Ovary (tissue), 7 donors: ENCODE measurements at regions not wholly inside any gene's neighbourhood (a gene's known extent, or its start where the extent isn't known, plus 50 kb on each side); places are given as distances from the start of the nearest gene placed in this dataset.
A peak's percentile ranks its signal among the peaks of the same experiment; 100 is the strongest.

Experiments used
- DNase-seq, 5 donors: peaks; one replicate each; pipeline ENCODE4 v3.0.0-alpha.2; 2019 to 2020
- H3K27ac ChIP-seq, 2 donors: fragments of 200-600 bp; one replicate each; pipeline versions ENCODE4 v1.5.1 to v1.8.0; 2019 to 2022
- H3K27me3 ChIP-seq: fragments of 200-600 bp; one replicate; pipeline ENCODE4 v1.8.0; 2022
- H3K36me3 ChIP-seq: fragments of 200-600 bp; sonication (generic); one replicate; pipeline ENCODE4 v1.5.1; 2019
- H3K4me1 ChIP-seq: one replicate; pipeline ENCODE4 v1.8.1; 2013; ENCODE audit warnings: mild to moderate bottlenecking, moderate library complexity; ENCODE audit not compliant: insufficient read depth
- H3K4me3 ChIP-seq: fragments of 200-600 bp; sonication (generic); one replicate; pipeline ENCODE4 v1.5.1; 2017
- H3K9me3 ChIP-seq, 2 donors: fragments of 200-600 bp in 1 of 2; sonication (generic) in 1 of 2; one replicate each; pipeline versions ENCODE4 v1.5.1 to v1.8.1; 2013 to 2019; ENCODE audit warnings: mild to moderate bottlenecking in 1 of 2, moderate library complexity in 1 of 2
- EP300 ChIP-seq: sonication (generic); formaldehyde crosslinking; IDR thresholded peaks from one replicate; pipeline ENCODE4 v1.6.1; 2017; ENCODE audit warnings: antibody characterized with exemption
- POLR2A ChIP-seq: fragments of 450-650 bp; IDR thresholded peaks from one replicate; pipeline ENCODE4 v1.6.1; 2017; ENCODE audit warnings: antibody characterized with exemption, mild to moderate bottlenecking, moderate library complexity
- WGBS, 3 donors: extraction: QIAGEN DNeasy Blood & Tissue Kit in 1 of 3; methylation state at CpG; one replicate each; pipeline versions ENCODE4 v1.1.5 to v1.1.7; 2013 to 2017; 5-methylcytosine and 5-hydroxymethylcytosine counted together
- intact Hi-C, 4 donors: fragments of 100-400 bp; cut with DNase I; formaldehyde crosslinking; loops; one replicate each; pipeline versions ENCODE4 v1.11.0 to v1.15.1; 2022 to 2023
- TF ChIP-seq, protein P1 (sequence below), 3 donors: fragments of 450-650 bp in 2 of 3; fragments of 200-600 bp in 1 of 3; IDR thresholded peaks; one replicate each; pipeline versions ENCODE4 v1.5.1 to v1.8.0; 2016 to 2022; ENCODE audit warnings: antibody characterized with exemption in 3 of 3, mild to moderate bottlenecking in 1 of 3
- donor health status: DM: no; HTN: no; CAD: no; lungs with moderate emphysema.
- donor health status: DM: no; HTN: no; CAD: no.
- donor health status: Bipolar disorder and iron deficiency.
- donor health status: DM: no; HTN: no; CAD: no.
- donor health status: DM: yes; HTN: yes; CAD: no.

DNA sequence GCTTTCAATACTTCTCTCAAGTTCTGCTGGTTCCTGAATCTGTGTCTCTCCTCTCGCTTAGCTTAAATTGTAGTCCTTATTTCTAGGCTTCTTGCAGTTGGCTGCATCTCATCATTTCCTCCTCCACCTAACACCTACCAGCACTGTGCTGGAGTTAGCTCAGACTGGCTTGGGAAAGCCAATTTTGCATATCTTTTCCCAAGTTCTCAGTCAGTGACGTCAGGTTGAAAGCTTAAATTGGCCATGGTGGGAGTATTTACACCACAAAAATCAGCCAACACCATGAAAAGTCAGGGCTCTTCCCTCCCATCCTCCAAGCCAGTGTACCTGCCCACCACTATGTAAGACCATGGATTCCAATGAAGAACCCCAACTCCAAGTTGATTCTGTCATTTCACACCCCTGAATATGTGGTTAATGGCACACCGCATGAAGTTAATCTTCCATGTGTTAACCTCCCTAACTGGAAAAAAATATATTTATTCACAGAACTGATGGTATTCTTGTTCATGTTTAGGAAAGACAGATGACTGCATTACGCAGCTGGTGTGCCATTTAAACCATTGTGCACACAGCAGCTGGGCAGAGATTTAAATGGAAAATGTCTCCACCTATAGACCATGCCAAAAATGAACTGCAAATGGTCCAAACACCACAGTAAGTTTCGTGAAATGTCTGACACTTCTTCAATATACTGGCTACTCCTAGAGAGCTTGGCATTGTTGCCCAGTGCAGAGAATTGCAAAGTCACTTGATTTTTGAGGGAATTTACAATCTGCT is 274.1 kb upstream of the MAP3K7 start:
- peaks cover 5% of the 10 kb centered on the region for H3K4me1 ChIP-seq
- DNase-seq, result no peak
- H3K9me3 ChIP-seq, result no peaks in the 10 kb centered on the region
- H3K27me3 ChIP-seq, result no peaks in the 10 kb centered on the region
- H3K36me3 ChIP-seq, result no peaks in the 10 kb centered on the region
- H3K27ac ChIP-seq, result no peak overlapping the region
- intact Hi-C loops, result no loop called here
- WGBS, 3 donors, result 93 to 94% (median 94%) methylated on average over 5 of the region's 5 CpGs
- no peak overlapping the region for H3K4me3 ChIP-seq
- TF ChIP-seq, protein P1, sequence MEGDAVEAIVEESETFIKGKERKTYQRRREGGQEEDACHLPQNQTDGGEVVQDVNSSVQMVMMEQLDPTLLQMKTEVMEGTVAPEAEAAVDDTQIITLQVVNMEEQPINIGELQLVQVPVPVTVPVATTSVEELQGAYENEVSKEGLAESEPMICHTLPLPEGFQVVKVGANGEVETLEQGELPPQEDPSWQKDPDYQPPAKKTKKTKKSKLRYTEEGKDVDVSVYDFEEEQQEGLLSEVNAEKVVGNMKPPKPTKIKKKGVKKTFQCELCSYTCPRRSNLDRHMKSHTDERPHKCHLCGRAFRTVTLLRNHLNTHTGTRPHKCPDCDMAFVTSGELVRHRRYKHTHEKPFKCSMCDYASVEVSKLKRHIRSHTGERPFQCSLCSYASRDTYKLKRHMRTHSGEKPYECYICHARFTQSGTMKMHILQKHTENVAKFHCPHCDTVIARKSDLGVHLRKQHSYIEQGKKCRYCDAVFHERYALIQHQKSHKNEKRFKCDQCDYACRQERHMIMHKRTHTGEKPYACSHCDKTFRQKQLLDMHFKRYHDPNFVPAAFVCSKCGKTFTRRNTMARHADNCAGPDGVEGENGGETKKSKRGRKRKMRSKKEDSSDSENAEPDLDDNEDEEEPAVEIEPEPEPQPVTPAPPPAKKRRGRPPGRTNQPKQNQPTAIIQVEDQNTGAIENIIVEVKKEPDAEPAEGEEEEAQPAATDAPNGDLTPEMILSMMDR (IDR thresholded peaks at IDR 0.05), result no peak
- TF ChIP-seq EP300, result no peak
- no peak for TF ChIP-seq POLR2A

GRCh38 chr6:90859612-90860011 is 272.7 kb upstream of the MAP3K7 start:
- TF ChIP-seq POLR2A (no peak), EP300 (no peak)
- TF ChIP-seq, protein P1 (IDR thresholded peaks at IDR 0.05), result no peak
- no peak for DNase-seq
- intact Hi-C loops, result no loop called here
- Histone ChIP-seq H3K4me3 (no peak overlapping the region), H3K9me3 (no peaks in the 10 kb centered on the region), H3K27ac (no peak overlapping the region), H3K36me3 (no peaks in the 10 kb centered on the region), H3K4me1 (peaks cover 5% of the 10 kb centered on the region), H3K27me3 (no peaks in the 10 kb centered on the region)
- WGBS, 3 donors, result 43 to 70% (median 54%) methylated on average over 6 of the region's 6 CpGs

DNA sequence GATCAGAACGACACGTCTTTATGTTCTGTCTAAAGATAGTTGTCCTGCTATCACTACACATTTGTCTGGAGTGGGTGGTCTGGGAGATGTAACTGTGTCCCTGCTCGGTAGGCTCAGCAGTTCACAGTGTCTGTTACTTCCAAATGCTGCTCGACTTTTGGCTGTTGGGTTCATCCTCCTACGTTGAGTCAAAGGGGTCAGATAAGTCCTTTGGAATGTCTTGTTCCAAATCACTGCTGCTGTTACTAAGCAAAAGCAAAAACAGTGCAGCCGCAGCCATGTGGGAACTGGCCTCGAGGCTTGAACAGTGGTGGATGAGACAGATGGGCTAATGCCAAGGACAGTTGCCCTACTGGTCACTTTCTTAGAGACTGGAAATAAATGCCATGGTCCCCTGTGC is 272.2 kb upstream of the MAP3K7 start:
- WGBS, 3 donors, result 10 to 23% (median 13%) methylated on average over 7 of the region's 7 CpGs
- peaks cover 5% of the 10 kb centered on the region for H3K4me1 ChIP-seq
- intact Hi-C loops, result no loop called here
- no peaks in the 10 kb centered on the region for H3K27me3 ChIP-seq
- H3K9me3 ChIP-seq, result no peaks in the 10 kb centered on the region
- no peak overlapping the region for H3K4me3 ChIP-seq
- peak in 2 of 5 donors; percentile 12 to 38 for DNase-seq
- no peak overlapping the region for H3K27ac ChIP-seq
- H3K36me3 ChIP-seq, result no peaks in the 10 kb centered on the region
- TF ChIP-seq, protein P1 (IDR thresholded peaks at IDR 0.05), result no peak
- TF ChIP-seq POLR2A, result no peak
- no peak for TF ChIP-seq EP300

- H3K4me3 ChIP-seq, result no peak overlapping the region
- H3K27me3 ChIP-seq, result no peaks in the 10 kb centered on the region
- H3K27ac ChIP-seq, result no peak overlapping the region
- H3K4me1 ChIP-seq, result peaks cover 2% of the 10 kb centered on the region
- DNase-seq, result no peak
- TF ChIP-seq, protein P1 (IDR thresholded peaks at IDR 0.05), result no peak
- TF ChIP-seq EP300 (no peak), POLR2A (no peak)
- no peaks in the 10 kb centered on the region for H3K9me3 ChIP-seq
- no peaks in the 10 kb centered on the region for H3K36me3 ChIP-seq
- intact Hi-C loops, result loop anchor here in 1 of 4 donors (5.0 kb wide), 1 partner anchor 1357 kb away; no protein-coding TSS in a partner anchor
- WGBS, 3 donors, result 47 to 58% (median 54%) methylated on average over 3 of the region's 3 CpGs
These were observed 262.8 kb upstream of the MAP3K7 start for GRCh38 chr6:90849686-90850085.
